DOHH2 (cell line): ENCODE measurements at regions not wholly inside any gene's neighbourhood (a gene's known extent, or its start where the extent isn't known, plus 50 kb on each side); places are given as distances from the start of the nearest gene placed in this dataset.

ENCODE experiments used
- H3F3A ChIP-seq: fragments of 200-600 bp; sonication (generic), shearing (Covaris generic); 2 replicates; pipeline ENCODE4 v1.6.0; 2016; ENCODE audit warnings: antibody characterized with exemption, mild to moderate bottlenecking; ENCODE audit not compliant: control insufficient read depth, insufficient read depth
- H3K27ac ChIP-seq: fragments of 200-600 bp; sonication (generic); 2 replicates; pipeline ENCODE4 v1.5.1; 2014; ENCODE audit warnings: low read depth, mild to moderate bottlenecking, low read length, moderate library complexity
- H3K27me3 ChIP-seq: fragments of 200-600 bp; sonication (generic); 2 replicates; pipeline ENCODE4 v1.6.1; 2014; ENCODE audit warnings: mild to moderate bottlenecking, low read length, mixed read lengths; ENCODE audit not compliant: control insufficient read depth
- H3K36me3 ChIP-seq: fragments of 200-600 bp; sonication (generic); 2 replicates; pipeline ENCODE4 v1.6.1; 2014; ENCODE audit warnings: mild to moderate bottlenecking, low read length, moderate library complexity, mixed read lengths; ENCODE audit not compliant: control insufficient read depth
- H3K4me1 ChIP-seq: fragments of 200-600 bp; sonication (generic); 2 replicates; pipeline ENCODE4 v1.6.1; 2014; ENCODE audit warnings: mild to moderate bottlenecking, low read length, mixed read lengths; ENCODE audit not compliant: control insufficient read depth
- H3K4me2 ChIP-seq: fragments of 200-600 bp; sonication (generic); 2 replicates; pipeline ENCODE4 v1.6.0; 2014; ENCODE audit warnings: mild to moderate bottlenecking, low read length, moderate library complexity
- H3K4me3 ChIP-seq: fragments of 200-600 bp; sonication (generic); 2 replicates; pipeline ENCODE4 v1.5.1; 2014; ENCODE audit warnings: mild to moderate bottlenecking, low read length, mixed read lengths
- H3K79me2 ChIP-seq: fragments of 200-600 bp; sonication (generic); 2 replicates; pipeline ENCODE4 v1.6.1; 2014; ENCODE audit warnings: mild to moderate bottlenecking, low read length, mixed read lengths; ENCODE audit not compliant: control insufficient read depth
- H3K9me2 ChIP-seq: fragments of 200-600 bp; sonication (generic); replicated peaks from 2 replicates; pipeline ENCODE4 v1.6.1; 2014; ENCODE audit warnings: mild to moderate bottlenecking, low read length, mixed read lengths; ENCODE audit not compliant: control insufficient read depth
- H3K9me3 ChIP-seq: fragments of 200-600 bp; sonication (generic); 2 replicates; pipeline ENCODE4 v1.6.1; 2014; ENCODE audit warnings: antibody characterized with exemption, low read length, mixed read lengths; ENCODE audit not compliant: control insufficient read depth, insufficient read depth
- H4K20me1 ChIP-seq: fragments of 200-600 bp; sonication (generic); 2 replicates; pipeline ENCODE4 v1.6.0; 2014; ENCODE audit warnings: low read depth, mild to moderate bottlenecking, antibody characterized with exemption, low read length, moderate library complexity; ENCODE audit not compliant: control insufficient read depth, insufficient read depth
- CTCF ChIP-seq: fragments of 200-600 bp; sonication (generic); IDR thresholded peaks from one replicate; pipeline ENCODE4 v1.5.1; 2014; ENCODE audit warnings: antibody characterized with exemption, mild to moderate bottlenecking, low read depth, low read length; ENCODE audit not compliant: poor library complexity, severe bottlenecking
- EZH2phosphoT487 ChIP-seq: fragments of 200-600 bp; sonication (generic); IDR thresholded peaks from 2 replicates; pipeline ENCODE4 v1.6.1; 2017; ENCODE audit warnings: borderline replicate concordance, mild to moderate bottlenecking, antibody characterized with exemption, low read length, moderate library complexity, mixed read lengths

- H3K9me2 ChIP-seq, result no peaks in the 10 kb centered on the region
- H3K4me1 ChIP-seq, result peaks cover 10% of the 10 kb centered on the region
- no peaks in the 10 kb centered on the region for H3K36me3 ChIP-seq
- H3K27me3 ChIP-seq, result no peaks in the 10 kb centered on the region
- H3K27ac ChIP-seq, result no peak overlapping the region
- H3K4me3 ChIP-seq, result no peak overlapping the region
- H3K9me3 ChIP-seq, result peaks cover 4% of the 10 kb centered on the region; the same call in 1 of the 2 replicates
- TF ChIP-seq EZH2phosphoT487, result no peak
- no peak for TF ChIP-seq CTCF
- H3K4me2 ChIP-seq, result no peak overlapping the region
- no peaks in the 10 kb centered on the region for H4K20me1 ChIP-seq
- no peaks in the 10 kb centered on the region for H3F3A ChIP-seq
- H3K79me2 ChIP-seq, result no peaks in the 10 kb centered on the region
Measured at GRCh38 chr5:124884114-124884513, 137.7 kb upstream of the ZNF608 start.

GRCh38 chr5:124885490-124885889 lies 139.1 kb upstream of the ZNF608 start:
- Histone ChIP-seq H3K4me1 (peaks cover 10% of the 10 kb centered on the region), H3F3A (no peaks in the 10 kb centered on the region), H3K9me3 (peaks cover 4% of the 10 kb centered on the region; the same call in 1 of the 2 replicates), H3K27ac (no peak overlapping the region), H3K36me3 (no peaks in the 10 kb centered on the region), H3K27me3 (no peaks in the 10 kb centered on the region), H4K20me1 (no peaks in the 10 kb centered on the region), H3K79me2 (no peaks in the 10 kb centered on the region), H3K4me3 (no peak overlapping the region), H3K9me2 (no peaks in the 10 kb centered on the region), H3K4me2 (no peak overlapping the region)
- TF ChIP-seq CTCF, result no peak
- no peak for TF ChIP-seq EZH2phosphoT487

GRCh38 chr5:124887223-124887622 lies 140.8 kb upstream of the ZNF608 start:
- no peaks in the 10 kb centered on the region for H4K20me1 ChIP-seq
- TF ChIP-seq EZH2phosphoT487 (no peak), CTCF (no peak)
- no peaks in the 10 kb centered on the region for H3K79me2 ChIP-seq
- no peaks in the 10 kb centered on the region for H3F3A ChIP-seq
- H3K36me3 ChIP-seq, result no peaks in the 10 kb centered on the region
- H3K9me3 ChIP-seq, result peaks cover 6% of the 10 kb centered on the region; the same call in 1 of the 2 replicates
- no peak overlapping the region for H3K4me3 ChIP-seq
- no peak overlapping the region for H3K27ac ChIP-seq
- no peaks in the 10 kb centered on the region for H3K27me3 ChIP-seq
- H3K4me1 ChIP-seq, result peaks cover 10% of the 10 kb centered on the region
- H3K4me2 ChIP-seq, result no peak overlapping the region
- H3K9me2 ChIP-seq, result no peaks in the 10 kb centered on the region

GRCh38 chr5:124888050-124888506 lies 141.6 kb upstream of the ZNF608 start:
- Histone ChIP-seq H3K4me1 (peaks cover 10% of the 10 kb centered on the region), H3K27me3 (no peaks in the 10 kb centered on the region), H3K9me2 (no peaks in the 10 kb centered on the region), H3K27ac (no peak overlapping the region), H3K9me3 (peaks cover 10% of the 10 kb centered on the region; the same call in 1 of the 2 replicates), H3K4me2 (no peak overlapping the region), H3K4me3 (no peak overlapping the region), H4K20me1 (no peaks in the 10 kb centered on the region), H3K36me3 (no peaks in the 10 kb centered on the region), H3K79me2 (no peaks in the 10 kb centered on the region), H3F3A (no peaks in the 10 kb centered on the region)
- TF ChIP-seq EZH2phosphoT487 (no peak), CTCF (peak; percentile 35)
